Common myeloid progenitor, CD34-positive (primary cell): ENCODE measurements at regions not wholly inside any gene's neighbourhood (a gene's known extent, or its start where the extent isn't known, plus 50 kb on each side); places are given as distances from the start of the nearest gene placed in this dataset.

ENCODE experiments used
- CTCF ChIA-PET: fragments of 350-600 bp; sonication (Branson Sonifier 250); formaldehyde crosslinking; loops from one replicate; lab custom pipeline; 2021; ENCODE audit warnings: antibody characterized with exemption; lab: Charles Lee
- POLR2A ChIA-PET: fragments of 350-600 bp; sonication (Branson Sonifier 250); formaldehyde crosslinking; loops from one replicate; lab custom pipeline; 2021; ENCODE audit warnings: antibody characterized with exemption; lab: Charles Lee
- DNase-seq, 3 donors: peaks; one replicate each; pipeline versions ENCODE4 v3.0.0 to v3.0.0-alpha.2; 2013
- H3K27ac ChIP-seq, 2 experiments: 1 replicate in 1 of 2; 2 replicates in 1 of 2; pipeline ENCODE4 v1.7.0; 2013; ENCODE audit warnings: inconsistent platforms in 2 of 2, low read length in 2 of 2, mild to moderate bottlenecking in 2 of 2, low read depth in 1 of 2, moderate library complexity in 1 of 2; ENCODE audit not compliant: severe bottlenecking in 2 of 2, insufficient read depth in 1 of 2, poor library complexity in 1 of 2
- H3K27me3 ChIP-seq, 5 experiments: replicated peaks in 2 of 5; 1 replicate in 3 of 5; 2 replicates in 2 of 5; pipeline versions ENCODE4 v1.6.1 to v1.7.0; 2013; ENCODE audit warnings: low read length in 4 of 5, mild to moderate bottlenecking in 2 of 5, moderate library complexity in 2 of 5, inconsistent platforms in 1 of 5; ENCODE audit not compliant: insufficient read depth in 5 of 5, control insufficient read depth in 4 of 5
- H3K36me3 ChIP-seq, 4 experiments: 1 replicate in 2 of 4; 2 replicates in 2 of 4; pipeline versions ENCODE4 v1.6.1 to v1.7.0; 2013; ENCODE audit warnings: low read length in 3 of 4, control low read depth in 1 of 4, mild to moderate bottlenecking in 1 of 4; ENCODE audit not compliant: control insufficient read depth in 4 of 4, insufficient read depth in 4 of 4
- H3K4me1 ChIP-seq, 4 experiments: 1 replicate in 3 of 4; 2 replicates in 1 of 4; pipeline versions ENCODE4 v1.6.1 to v1.7.1; 2013; ENCODE audit warnings: low read length in 3 of 4, mild to moderate bottlenecking in 3 of 4, control low read depth in 1 of 4, inconsistent platforms in 1 of 4, moderate library complexity in 1 of 4; ENCODE audit not compliant: control insufficient read depth in 4 of 4, insufficient read depth in 4 of 4; ENCODE audit errors: control extremely low read depth in 1 of 4
- H3K4me3 ChIP-seq, 7 experiments: 1 replicate in 4 of 7; 2 replicates in 3 of 7; pipeline versions ENCODE4 v1.5.1 to v1.7.0; 2013; ENCODE audit warnings: mild to moderate bottlenecking in 7 of 7, low read length in 6 of 7, moderate library complexity in 6 of 7, inconsistent platforms in 2 of 7, low read depth in 2 of 7, control low read depth in 1 of 7; ENCODE audit not compliant: insufficient read depth in 4 of 7, control insufficient read depth in 1 of 7; ENCODE audit errors: extremely low read depth in 1 of 7
- H3K9me3 ChIP-seq, 5 experiments: 1 replicate in 4 of 5; 2 replicates in 1 of 5; pipeline versions ENCODE4 v1.6.1 to v1.7.1; 2013; ENCODE audit warnings: low read length in 4 of 5, mild to moderate bottlenecking in 2 of 5, inconsistent platforms in 1 of 5, low read depth in 1 of 5, moderate library complexity in 1 of 5; ENCODE audit not compliant: control insufficient read depth in 4 of 5, insufficient read depth in 2 of 5; ENCODE audit errors: control extremely low read depth in 1 of 5
- WGBS: methylation state at CpG from one replicate; pipeline ENCODE4 v1.1.5; 2013; ENCODE audit not compliant: insufficient coverage; 5-methylcytosine and 5-hydroxymethylcytosine counted together

DNA sequence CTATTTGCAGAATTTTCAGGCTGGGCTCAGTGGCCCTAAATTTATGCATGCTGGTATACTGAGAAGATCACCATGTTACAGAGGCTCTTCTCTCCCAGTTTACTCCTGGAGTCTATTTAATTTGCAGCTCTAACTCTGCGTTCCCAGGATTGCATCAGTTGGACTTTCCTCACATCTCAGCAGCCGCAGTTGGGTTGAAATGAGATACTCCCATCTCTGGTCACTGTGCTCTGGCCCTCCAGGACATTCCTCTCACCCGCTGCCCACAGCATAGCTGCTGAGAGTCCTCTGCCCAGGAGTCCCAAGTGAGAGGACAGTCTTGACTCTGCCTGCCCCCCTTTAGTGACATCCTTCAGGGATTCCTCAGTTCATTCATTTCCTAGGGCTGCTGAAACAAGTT lies 150.9 kb downstream of the LACC1 start:
- no peaks in the 10 kb centered on the region for H3K36me3 ChIP-seq
- no peaks in the 10 kb centered on the region for H3K9me3 ChIP-seq
- H3K27me3 ChIP-seq: no peaks in the 10 kb centered on the region
- CTCF ChIA-PET: interaction anchor here (1.0 to 1.6 kb wide), 2 partner anchors 13 kb away, joined by 3 read pairs; no protein-coding TSS in a partner anchor
- H3K27ac ChIP-seq: no peak overlapping the region
- DNase-seq: no peak
- H3K4me3 ChIP-seq: no peak overlapping the region
- POLR2A ChIA-PET: interaction anchor here (0.6 kb wide), 1 partner anchor 71 kb away, joined by 3 read pairs; no protein-coding TSS in a partner anchor
- no peaks in the 10 kb centered on the region for H3K4me1 ChIP-seq
- 100% methylated on average over 2 of the region's 3 CpGs for WGBS

DNA sequence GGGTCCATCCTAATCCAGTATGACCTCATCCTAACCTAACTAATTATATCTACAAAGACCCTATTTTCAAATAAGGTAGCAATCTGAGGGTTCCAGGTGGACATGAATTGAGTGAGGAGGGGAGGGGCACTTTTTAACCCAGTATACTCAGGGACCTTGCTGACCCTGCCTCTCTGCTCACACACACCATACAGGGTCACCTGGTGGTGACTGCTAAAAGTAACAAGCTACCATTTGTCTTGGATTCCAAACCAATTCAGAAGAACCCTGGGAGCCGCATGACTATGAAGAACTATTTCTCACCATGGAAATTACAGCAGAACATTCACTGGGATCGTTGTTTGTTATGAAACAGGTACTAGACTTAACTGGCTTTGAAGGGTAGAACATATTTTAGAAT lies 151.9 kb downstream of the LACC1 start:
- POLR2A ChIA-PET: no interaction called here
- Histone ChIP-seq H3K27me3 (no peaks in the 10 kb centered on the region), H3K4me1 (no peaks in the 10 kb centered on the region), H3K4me3 (no peak overlapping the region), H3K27ac (no peak overlapping the region), H3K9me3 (no peaks in the 10 kb centered on the region), H3K36me3 (no peaks in the 10 kb centered on the region)
- WGBS: no CpG with 5 or more reads among the region's 2 CpGs
- CTCF ChIA-PET: interaction anchor here (1.3 to 1.6 kb wide), 2 partner anchors 9 to 12 kb away, joined by 3 to 4 read pairs; no protein-coding TSS in a partner anchor
- DNase-seq: no peak

DNA sequence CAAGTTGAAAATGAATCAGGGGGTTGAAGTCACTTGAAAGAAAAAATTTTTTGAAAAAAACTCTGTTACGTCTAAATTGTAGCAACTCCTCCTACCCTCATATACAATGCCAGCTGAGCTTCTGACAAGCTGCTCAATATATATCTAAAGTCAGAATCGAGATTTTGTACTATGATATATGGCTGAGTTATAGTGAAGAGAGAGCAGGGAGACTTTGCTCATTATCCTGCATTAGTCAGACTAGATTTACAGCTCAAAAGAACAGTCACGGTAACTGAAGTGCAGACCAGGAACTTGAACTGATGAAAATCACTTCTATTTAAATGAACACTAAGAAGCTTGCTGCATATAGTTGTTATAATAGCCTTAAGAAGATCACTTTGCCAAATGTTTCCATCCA lies 153.1 kb downstream of the LACC1 start:
- POLR2A ChIA-PET: no interaction called here
- no peaks in the 10 kb centered on the region for H3K9me3 ChIP-seq
- no peak overlapping the region for H3K4me3 ChIP-seq
- H3K36me3 ChIP-seq: no peaks in the 10 kb centered on the region
- no peaks in the 10 kb centered on the region for H3K27me3 ChIP-seq
- H3K27ac ChIP-seq: no peak overlapping the region
- no CpG with 5 or more reads among the region's 3 CpGs for WGBS
- H3K4me1 ChIP-seq: no peaks in the 10 kb centered on the region
- CTCF ChIA-PET: interaction anchor here (0.8 to 1.3 kb wide), 2 partner anchors 8 kb away, joined by 3 to 4 read pairs; no protein-coding TSS in a partner anchor
- no peak for DNase-seq

DNA sequence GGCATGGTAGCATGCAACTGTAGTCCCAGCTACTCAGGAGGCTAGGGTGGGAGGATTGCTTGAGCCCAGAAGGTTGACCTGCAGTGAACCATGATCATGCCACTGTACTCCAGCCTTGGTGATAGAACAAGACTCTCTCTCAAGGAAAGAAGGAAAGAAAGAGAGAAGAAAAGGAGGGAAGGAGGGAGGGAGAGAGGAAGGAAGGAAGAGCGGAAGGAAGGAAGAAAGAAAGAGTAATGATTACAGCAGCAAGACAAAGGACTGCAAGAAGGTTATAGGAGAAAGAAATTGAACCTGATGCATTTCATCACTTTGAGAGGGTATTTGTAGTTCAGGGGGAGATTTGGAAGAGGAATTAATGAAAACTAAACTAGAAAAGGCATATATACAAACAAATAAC lies 155.7 kb downstream of the LACC1 start:
- no peak overlapping the region for H3K27ac ChIP-seq
- ChIA-PET CTCF (no interaction called here), POLR2A (no interaction called here)
- no peaks in the 10 kb centered on the region for H3K9me3 ChIP-seq
- H3K4me1 ChIP-seq: no peaks in the 10 kb centered on the region
- DNase-seq: no peak
- WGBS: 100% methylated on average over 1 of the region's 1 CpG
- H3K4me3 ChIP-seq: no peak overlapping the region
- no peaks in the 10 kb centered on the region for H3K36me3 ChIP-seq
- H3K27me3 ChIP-seq: no peaks in the 10 kb centered on the region

DNA sequence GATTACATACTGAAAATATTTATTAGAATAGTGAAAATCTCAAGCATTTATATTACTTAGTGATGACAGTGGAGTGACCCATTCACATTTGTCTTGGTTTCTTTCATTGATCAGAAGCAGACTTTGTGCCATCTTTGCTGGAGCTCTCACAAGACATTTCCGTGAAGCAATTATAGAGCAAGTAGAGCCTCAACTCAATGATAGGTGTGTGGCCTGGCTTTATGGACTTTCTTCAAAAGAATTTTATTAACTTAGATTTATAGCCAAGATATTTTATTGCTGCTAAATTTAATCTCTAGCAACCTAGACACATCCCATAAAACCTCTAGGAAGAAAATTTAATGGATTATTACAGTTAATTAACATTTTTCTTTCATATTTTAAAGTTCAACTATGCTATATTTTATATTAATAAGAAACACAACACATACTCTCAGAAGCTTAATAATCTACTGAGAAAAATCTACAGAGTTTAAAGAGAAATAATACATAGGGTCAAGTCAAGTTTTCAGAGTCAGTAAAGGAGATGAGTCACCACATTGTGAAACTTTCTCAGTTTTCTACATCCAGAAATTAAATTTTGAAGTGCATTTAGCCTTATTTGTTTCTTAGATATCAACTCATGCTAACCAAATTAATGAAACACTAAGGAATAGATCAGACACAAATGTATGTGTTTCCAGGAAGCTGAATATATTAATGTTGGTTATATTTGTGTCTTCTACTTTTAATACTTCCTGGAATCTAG lies 160.5 kb downstream of the LACC1 start:
- Histone ChIP-seq H3K27ac (no peak overlapping the region), H3K4me1 (no peaks in the 10 kb centered on the region), H3K27me3 (no peaks in the 10 kb centered on the region), H3K36me3 (no peaks in the 10 kb centered on the region), H3K4me3 (no peak overlapping the region), H3K9me3 (no peaks in the 10 kb centered on the region)
- POLR2A ChIA-PET: no interaction called here
- WGBS: 100% methylated on average over 1 of the region's 1 CpG
- CTCF ChIA-PET: interaction anchor here (0.6 kb wide), 1 partner anchor 8 kb away, joined by 4 read pairs; no protein-coding TSS in a partner anchor
- no peak for DNase-seq

DNA sequence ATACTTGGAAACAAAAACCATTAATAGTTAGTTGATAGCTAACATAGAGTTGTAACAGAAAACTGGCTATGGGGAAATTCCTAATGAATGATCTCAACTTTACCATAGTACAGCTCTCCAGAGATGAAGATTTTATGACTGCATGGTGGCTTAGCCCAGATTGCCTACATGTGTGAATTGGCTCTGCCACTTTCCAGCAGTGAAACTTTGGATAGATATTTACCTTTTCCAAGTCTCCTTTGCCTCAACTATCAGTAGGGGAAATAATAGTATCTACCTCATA lies 161.1 kb downstream of the LACC1 start:
- Histone ChIP-seq H3K27ac (no peak overlapping the region), H3K4me1 (no peaks in the 10 kb centered on the region), H3K27me3 (no peaks in the 10 kb centered on the region), H3K36me3 (no peaks in the 10 kb centered on the region), H3K9me3 (no peaks in the 10 kb centered on the region), H3K4me3 (no peak overlapping the region)
- no peak for DNase-seq
- ChIA-PET POLR2A (no interaction called here), CTCF (interaction anchor here (0.6 kb wide), 1 partner anchor 9 kb away, joined by 4 read pairs; no protein-coding TSS in a partner anchor)

DNA sequence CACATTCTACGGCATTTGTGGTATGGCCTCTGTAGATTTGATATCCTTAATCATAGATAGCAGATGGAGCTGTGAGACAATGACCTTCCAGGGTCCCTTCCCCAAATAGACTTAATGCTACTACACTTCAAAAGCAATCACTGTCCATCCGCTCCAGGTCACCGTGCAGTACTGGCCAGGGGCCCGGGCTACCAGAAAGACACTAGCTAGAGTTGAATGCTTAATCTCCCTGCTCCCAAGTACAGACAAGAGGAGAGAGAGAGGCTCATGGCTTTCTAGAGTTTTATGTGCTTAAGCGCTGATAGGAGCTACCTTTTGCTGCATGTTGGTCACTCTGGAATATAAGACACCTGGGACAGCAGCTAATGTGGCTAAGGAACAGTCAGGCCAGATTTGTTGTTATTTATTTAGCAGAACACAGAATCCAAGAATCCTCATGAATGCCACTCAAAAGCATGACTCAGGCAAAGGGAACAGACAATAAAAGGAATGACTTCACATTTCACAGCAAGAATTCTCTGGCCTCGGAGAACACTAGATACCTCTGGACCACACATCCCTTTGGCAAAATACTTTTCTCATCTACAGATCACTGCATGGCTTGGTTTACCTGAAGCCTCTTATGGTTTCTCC lies 165.0 kb downstream of the LACC1 start:
- no peaks in the 10 kb centered on the region for H3K36me3 ChIP-seq
- no peak for DNase-seq
- no peaks in the 10 kb centered on the region for H3K4me1 ChIP-seq
- H3K9me3 ChIP-seq: no peaks in the 10 kb centered on the region
- CTCF ChIA-PET: interaction anchor here (0.6 to 2.3 kb wide), 5 partner anchors 121 to 421 kb away, joined by 3 to 6 read pairs (median 3); no protein-coding TSS in a partner anchor
- no peak overlapping the region for H3K27ac ChIP-seq
- no peak overlapping the region for H3K4me3 ChIP-seq
- POLR2A ChIA-PET: no interaction called here
- no peaks in the 10 kb centered on the region for H3K27me3 ChIP-seq
- 100% methylated on average over 3 of the region's 6 CpGs for WGBS
